HG02852 (cell line): ENCODE measurements at regions not wholly inside any gene's neighbourhood (a gene's known extent, or its start where the extent isn't known, plus 50 kb on each side); places are given as distances from the start of the nearest gene placed in this dataset.

Experiments
- ATAC-seq: cut with Tn5 transposase; IDR thresholded peaks from one replicate; pipeline ENCODE4 v1.9.1; 2021; ENCODE audit warnings: mild to moderate bottlenecking, moderate library complexity; ENCODE audit not compliant: unreplicated experiment

DNA sequence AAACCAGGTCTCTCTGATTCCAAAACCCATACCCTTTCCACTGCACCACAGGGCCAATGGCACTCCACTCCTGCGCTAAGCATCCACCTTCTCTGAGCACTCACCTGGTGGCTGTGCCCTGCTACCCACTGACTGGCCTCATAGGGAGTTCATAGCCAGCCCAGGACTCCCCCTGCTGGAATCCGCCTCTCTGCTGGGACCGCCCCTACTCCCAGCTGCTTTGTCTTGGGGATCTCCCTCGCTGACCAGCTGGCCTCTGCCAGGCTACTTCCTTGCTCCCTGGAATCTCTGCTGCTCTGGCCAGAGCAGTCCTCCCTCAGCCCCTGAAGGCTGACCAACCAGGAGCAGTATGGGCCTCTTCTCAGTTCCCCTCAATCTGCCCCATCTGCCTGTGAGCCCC is 129.7 kb downstream of the FAXC start:
- peak; percentile 92 for ATAC-seq

GRCh38 chr6:99216959-99217358 is 132.5 kb downstream of the FAXC start:
- ATAC-seq, result no peak

DNA sequence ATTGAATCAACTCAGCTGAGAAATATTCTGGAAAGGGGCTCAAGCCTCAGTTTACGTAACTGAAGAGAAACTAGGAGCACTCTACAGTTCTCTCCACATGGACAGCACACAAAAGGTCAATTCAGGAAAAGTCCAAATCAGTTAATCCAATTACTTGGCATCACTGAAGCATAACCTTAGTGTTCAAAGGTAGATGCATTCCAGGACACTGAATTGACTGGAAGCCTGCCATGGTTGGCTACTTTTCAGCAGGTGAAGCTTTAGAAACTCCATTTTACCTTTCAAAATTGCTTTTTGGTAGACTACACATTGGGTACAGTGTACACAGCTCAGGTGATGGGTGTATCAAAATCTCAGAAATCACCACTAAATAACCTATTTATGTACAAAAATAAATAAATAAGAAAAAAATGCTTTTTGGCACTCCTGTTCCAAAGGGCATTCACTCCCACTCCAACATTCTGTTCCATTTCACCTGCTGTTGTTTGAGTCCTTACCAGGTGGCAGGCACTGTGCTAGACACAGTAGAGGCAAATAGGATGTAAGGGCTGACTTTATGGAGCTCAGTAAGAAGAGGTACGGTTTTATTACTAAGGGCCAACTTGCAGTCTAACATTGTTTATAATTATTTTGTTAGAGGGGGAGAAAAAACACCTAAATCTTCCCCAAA is 153.4 kb downstream of the FAXC start:
- no peak for ATAC-seq

DNA sequence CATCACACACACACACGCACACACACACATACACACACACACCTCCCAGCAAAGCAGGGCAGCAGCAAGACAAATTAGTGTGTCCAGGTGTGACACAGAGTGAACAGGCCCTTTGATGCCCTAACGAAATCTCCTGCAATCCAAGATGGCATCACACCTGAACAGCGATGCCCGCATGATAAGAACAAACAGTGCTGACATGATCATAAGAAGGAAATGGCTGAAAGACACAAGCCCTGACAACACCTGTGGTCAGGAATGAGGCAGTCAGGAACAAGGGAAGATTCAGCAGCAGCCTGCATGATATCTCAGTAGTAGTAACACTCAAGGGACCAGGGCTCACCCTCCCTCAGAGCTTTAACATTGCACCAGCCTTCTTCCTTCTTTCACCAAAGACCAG is 156.9 kb downstream of the FAXC start:
- no peak for ATAC-seq

- peak; percentile 98 for ATAC-seq
Measured at GRCh38 chr6:99189823-99190721, 159.4 kb downstream of the FAXC start.

- ATAC-seq, result no peak
Measured at GRCh38 chr6:99187429-99187828, 162.0 kb downstream of the FAXC start.

DNA sequence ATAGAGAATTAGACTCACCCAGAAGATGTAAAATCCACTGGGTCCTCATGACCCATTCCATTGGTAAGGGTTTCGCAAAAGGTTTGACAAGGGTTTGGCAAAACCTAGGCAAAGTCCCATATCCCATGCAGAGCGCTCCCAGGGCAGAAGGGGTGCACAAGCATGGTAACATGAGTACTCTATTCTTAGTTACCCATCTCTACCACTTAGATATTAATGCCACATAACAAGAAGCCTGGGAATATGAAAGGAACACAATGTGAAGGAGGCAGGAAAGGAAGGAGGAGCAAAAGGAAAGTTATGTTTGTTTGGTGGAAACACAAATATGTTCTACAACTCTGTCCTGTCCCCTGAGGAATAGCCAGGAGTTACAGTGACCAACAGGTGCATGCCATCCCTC is 163.1 kb downstream of the FAXC start:
- ATAC-seq, result no peak

DNA sequence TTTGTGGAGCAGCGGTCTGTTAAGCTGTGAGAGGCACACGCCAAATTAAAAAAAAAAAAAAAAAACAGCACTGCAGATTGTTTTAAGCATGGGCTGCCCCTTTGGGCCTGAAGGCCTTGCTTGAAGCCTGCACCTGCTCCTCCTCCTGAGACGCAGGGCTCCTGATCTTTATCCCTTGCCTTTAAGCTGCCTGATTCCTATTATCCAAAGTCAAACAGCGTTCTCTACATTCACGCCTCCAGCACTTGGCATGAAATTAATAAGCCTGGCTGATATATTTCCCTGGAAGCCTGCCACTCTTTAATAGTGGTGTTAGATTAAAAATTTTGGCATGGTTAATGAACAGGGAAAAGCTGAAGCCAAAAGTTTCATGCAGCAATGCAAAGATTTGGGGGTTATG is 163.9 kb downstream of the FAXC start:
- ATAC-seq, result no peak

- ATAC-seq, result no peak
Measured at GRCh38 chr6:99184696-99185095, 164.8 kb downstream of the FAXC start.

- no peak for ATAC-seq
Measured at GRCh38 chr6:99183066-99183465, 166.4 kb downstream of the FAXC start.

DNA sequence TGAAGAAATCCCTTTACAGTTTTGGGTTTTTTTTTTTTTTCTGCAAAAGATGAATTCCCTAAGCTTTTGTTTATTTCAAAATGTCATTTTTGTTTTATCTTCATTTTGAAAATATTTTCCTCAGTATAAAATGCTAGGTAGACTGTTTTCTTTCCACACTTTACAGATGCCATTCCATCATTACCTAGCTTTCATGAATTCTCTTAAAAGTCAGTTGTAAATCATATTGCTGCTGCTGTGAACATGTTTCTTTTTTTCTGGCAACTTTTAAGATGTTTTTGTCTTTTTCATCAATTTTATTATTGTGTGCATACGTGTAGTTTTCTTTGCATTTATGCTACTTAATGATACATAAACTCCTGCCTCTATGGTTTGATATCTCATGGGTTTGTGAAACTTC is 168.3 kb downstream of the FAXC start:
- no peak for ATAC-seq

DNA sequence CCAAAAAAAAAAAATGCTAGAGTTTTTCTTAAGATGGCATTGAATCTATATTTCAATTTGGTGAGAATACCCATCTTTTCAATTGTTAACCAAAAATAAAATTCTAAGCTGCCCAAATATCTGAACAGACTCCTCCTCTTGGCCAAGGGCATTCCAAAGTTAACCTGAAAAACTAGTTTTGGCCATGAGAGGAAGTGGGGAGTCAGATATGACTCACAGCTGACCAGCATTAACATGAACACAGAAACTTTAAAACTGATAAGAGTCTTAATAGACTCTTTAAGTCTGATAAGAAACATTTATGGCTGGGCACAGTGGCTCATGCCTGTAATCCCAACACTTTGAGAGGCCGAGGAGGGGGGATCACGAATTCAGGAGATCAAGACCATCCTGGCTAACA is 171.3 kb downstream of the FAXC start:
- no peak for ATAC-seq

DNA sequence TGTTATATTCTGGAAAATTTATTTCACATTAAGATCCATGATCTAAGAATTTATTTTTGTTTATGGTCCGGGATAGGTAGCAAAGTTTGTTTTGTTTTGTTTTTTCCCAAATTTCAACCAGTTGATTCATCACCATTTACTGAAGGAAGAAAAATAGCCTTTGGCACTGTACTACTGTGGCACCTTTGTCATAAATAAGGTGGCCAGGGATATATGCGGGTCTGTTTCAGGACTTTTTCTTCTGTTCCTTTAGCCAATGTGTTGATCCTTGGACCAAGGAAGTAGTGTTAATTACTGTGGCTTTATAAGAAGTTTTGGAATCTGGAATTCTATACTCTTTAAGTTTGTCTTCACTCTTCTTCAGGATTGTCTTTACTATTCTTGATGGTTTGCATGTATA is 171.7 kb downstream of the FAXC start:
- no peak for ATAC-seq

GRCh38 chr6:99165838-99166237 is 183.6 kb downstream of the FAXC start:
- peak; percentile 99 for ATAC-seq

DNA sequence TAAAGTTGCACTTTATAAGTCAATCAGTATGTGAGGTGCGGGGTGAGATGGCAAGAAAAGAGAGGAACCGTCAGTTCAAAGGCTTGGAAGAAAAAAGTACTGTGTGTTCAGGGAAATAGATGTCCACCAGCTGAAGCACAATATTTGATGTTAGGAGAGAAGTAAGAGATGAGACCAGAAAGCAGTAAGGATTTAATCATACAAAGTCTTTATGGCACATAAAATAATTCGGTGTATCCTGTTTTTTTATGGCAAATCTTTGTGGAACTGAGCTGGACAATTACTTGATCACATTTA is 197.2 kb downstream of the FAXC start:
- peak; percentile 10 for ATAC-seq

- ATAC-seq, result peak; percentile 96
Measured at GRCh38 chr6:99151634-99152346, 197.7 kb downstream of the FAXC start.

DNA sequence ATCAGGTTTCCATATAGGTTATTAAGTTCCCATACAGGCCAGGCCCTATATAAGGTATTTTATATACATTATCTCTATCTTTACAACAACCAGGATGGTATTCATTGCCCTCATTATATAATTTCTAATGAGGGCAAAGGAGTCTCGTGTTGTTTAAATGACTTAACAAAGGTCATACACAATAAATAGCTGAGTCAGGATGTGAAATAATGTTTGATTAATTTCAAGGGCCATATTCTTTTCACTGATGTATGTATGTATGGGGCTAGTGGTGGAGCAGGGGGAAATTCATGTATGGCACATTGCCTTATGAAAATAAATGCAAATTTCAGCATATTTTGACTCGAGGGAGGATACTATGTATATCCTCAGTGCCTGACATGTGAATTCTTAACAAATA is 200.7 kb downstream of the FAXC start:
- no peak for ATAC-seq

GRCh38 chr6:99148111-99148510 is 200.4 kb upstream of the FBXL4 start:
- ATAC-seq, result no peak

- no peak for ATAC-seq
Measured at GRCh38 chr6:99147206-99147605, 199.5 kb upstream of the FBXL4 start.

DNA sequence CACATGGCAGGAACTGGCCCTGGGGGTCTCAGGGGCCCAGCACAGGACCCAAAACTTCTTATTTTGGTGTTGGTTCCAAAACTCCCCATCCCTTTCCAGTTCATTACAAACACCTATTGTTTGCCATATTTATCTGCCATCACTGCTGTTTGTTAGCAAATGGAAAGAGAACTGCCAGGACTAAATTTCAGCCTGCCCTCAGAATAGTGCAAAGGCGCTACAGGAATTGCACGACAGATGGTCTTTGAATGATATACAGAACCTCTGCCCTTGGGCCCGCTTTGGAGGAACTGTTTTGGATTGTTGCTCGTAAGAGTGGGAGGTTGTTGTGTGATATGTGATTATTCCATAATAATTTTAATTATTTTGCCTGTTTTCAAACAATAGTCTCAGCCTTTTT is 199.0 kb upstream of the FBXL4 start:
- no peak for ATAC-seq

GRCh38 chr6:99145738-99146137 is 198.0 kb upstream of the FBXL4 start:
- no peak for ATAC-seq
